HG03103 (cell line): ENCODE measurements at regions not wholly inside any gene's neighbourhood (a gene's known extent, or its start where the extent isn't known, plus 50 kb on each side); places are given as distances from the start of the nearest gene placed in this dataset.
"Not testable (repeated sequence)": the region's sequence is repeated elsewhere in the genome, so short reads cannot be mapped to it uniquely, and the experiment has no call there.

Experiments
- ATAC-seq: cut with Tn5 transposase; IDR thresholded peaks from one replicate; pipeline ENCODE4 v1.9.1; 2021; ENCODE audit warnings: low read depth; ENCODE audit not compliant: unreplicated experiment

DNA sequence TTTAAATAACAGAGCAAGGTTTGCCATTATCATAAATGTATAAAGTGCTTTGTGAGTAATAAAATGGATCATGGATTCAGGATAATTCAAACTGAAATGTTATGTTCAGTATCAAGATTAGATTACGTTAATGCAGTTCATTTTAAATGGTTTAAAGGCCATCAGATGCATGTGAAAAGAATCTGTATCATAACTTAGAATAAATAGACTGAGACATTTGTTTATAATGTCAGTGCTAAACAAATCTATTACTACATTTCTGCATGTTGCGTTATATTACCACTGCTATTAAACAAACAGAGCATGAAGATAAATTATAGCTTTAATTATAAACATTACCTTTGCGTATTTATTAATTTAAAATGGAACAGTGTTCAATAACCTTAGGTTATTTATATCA is 160.2 kb downstream of the TOX3 start:
- no peak for ATAC-seq

- ATAC-seq, result no peak
Measured at GRCh38 chr16:52384378-52384777, 162.6 kb downstream of the TOX3 start.

- ATAC-seq, result no peak
Measured at GRCh38 chr16:52383640-52384292, 163.2 kb downstream of the TOX3 start.

- no peak for ATAC-seq
Measured at GRCh38 chr16:52383119-52383518, 163.8 kb downstream of the TOX3 start.

DNA sequence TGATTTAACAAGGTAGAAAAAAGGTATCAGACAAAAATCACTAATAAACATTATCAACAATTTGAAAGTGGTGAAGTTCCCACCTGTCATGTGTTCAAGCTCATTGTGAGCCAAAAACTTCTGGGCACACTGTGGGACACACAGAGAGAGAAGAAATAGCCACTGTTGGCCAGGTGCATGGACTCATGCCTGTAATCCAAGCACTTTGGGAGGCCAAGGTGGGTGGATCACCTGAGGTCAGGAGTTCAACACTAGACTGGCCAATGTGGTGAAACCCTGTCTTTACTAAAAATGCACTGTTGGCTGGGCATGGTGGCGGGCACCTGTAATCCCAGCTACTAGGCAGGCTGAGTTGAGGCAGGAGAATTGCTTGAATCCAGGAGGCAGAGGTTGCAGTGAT is 167.4 kb downstream of the TOX3 start:
- ATAC-seq, result no peak

DNA sequence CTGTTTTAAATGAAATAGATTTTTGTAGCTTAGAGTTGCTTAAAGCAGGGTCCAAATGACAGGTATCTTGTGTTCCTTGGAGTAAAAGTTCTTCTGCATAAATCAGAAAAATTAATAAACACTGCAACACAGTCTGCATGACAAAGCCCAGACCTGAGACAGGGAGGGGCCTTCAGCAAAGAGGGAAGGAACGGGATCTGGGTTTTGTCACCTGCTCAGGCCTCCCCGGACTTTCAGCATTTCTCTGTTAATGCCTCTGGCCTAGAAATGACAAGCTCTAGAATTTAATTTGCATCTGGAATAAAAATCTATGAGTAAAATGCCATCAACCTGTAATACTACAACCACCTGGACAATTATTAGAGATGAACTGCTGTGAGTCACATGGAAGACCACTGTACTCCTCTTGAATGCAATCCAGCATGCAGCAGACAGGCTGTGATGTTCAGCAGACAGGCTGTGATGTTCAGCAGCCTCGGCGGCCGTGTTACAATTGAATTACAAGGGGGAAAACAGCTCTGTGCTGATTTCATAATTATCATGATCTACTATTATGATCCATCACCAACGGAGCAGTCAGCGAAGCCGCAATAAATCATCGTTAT is 170.2 kb downstream of the TOX3 start:
- ATAC-seq, result no peak

DNA sequence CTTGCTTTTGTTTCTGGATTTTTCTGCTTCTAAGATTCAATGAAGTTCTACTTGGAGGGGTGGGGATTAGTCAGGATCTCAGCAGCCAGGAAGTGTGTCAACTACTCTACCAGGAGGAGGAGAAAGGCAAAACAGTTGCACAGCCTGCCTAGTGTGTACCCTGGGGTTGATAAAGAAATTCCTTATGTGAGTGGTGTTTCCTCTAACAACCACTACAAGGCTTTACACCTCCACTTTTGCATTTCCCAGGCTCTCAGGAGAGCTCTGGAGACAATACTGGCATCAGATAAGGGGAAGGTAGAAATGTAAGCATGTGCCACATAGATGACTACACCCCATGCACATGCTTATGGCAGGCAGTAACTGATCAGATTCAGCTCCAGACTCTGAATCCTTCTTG is 174.6 kb downstream of the TOX3 start:
- no peak for ATAC-seq

DNA sequence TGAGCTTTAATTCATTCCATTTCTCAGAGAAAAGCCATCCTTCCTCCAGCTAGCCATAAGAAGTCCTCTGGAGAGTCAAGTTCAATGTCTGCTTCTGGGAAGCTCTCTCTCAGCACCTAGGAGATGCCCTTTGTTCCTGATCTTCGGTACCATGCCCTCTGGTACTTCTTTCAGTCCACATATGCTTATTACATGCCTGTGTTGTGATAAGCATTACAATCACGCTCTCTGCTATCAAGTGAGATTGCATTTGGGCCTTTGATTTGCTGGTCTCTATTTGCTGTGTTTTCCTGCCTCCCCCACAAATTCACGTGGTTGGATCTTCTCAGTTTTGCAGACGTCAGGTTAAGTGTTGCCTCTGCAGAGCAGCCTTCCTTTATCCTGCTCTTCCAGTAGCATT is 178.1 kb downstream of the TOX3 start:
- no peak for ATAC-seq

- ATAC-seq, result no peak
Measured at GRCh38 chr16:52367821-52368220, 179.1 kb downstream of the TOX3 start.

DNA sequence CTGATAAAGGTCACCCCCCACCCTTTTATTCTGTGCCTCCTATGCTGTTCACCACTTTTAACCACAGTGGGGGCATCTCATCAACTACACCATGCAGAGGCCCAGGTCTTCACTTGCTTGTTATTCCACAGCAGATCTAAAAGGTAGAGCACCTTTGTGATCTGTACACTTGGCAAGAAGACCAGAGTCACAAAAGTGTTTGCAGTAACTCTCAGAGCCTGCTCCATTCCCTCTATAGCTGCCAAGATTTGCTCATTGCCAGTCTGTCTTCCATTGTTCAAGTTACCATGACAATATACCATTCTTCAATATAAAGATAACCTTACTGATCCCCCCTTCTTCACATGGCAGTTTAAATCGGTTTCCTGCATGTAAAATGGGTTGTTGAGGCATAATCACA is 180.0 kb downstream of the TOX3 start:
- ATAC-seq, result no peak

DNA sequence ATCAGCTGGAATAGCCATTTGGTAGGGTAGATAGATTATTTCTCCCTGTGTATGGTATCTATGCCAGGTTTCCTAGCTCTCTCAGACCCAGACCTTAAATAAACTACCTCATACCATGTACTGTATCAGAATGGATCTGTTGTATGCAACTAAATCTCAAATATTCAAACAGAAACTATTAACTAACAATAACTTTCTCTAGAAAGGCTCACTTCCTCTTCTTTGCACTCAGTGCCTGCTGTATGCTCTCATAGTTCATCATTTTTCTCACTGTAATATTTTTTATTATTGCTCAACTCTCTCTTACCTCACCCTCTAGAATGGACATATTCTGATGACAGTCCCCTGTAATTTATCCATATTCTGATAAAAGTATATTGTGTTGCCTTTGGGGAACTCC is 182.4 kb downstream of the TOX3 start:
- ATAC-seq, result no peak

DNA sequence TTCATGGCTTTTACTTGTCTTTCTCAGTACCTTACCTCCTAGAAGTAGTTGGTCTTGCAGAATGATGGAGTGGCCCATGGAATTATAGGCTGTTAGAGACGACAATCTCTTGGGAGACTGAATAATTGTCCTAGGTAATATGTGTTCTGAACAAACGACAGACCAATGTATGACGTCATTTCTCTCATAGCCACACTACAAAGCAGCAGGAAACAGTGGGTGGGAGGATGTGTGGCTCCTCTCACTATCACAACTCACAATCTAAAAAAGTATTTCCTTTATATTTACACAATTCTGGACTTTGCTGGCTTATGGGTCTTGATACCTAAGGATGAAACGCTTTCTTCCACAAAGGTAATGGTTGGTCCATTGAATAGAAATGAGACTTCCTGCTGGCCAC is 183.9 kb downstream of the TOX3 start:
- no peak for ATAC-seq

GRCh38 chr16:52357711-52358110 is 189.2 kb downstream of the TOX3 start:
- ATAC-seq, result no peak

DNA sequence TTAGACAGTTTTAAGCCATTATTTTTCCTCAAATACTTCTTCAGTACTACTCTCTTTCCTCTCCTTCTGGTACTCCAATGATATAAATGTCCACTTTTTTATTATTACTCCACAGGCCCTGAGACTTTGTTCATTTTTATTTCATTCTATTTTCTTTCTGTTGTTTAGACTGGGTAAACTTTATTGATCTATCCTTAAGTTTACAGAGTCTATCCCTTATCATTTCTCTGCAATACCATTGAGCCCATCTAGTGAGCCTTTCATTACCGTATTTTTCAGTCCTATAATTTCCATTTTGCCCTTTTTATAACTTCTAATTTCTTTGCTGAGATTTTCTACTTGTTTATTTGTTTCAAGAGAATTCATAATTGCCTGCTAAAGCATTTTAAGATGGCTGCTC is 193.7 kb downstream of the TOX3 start:
- ATAC-seq, result no peak

DNA sequence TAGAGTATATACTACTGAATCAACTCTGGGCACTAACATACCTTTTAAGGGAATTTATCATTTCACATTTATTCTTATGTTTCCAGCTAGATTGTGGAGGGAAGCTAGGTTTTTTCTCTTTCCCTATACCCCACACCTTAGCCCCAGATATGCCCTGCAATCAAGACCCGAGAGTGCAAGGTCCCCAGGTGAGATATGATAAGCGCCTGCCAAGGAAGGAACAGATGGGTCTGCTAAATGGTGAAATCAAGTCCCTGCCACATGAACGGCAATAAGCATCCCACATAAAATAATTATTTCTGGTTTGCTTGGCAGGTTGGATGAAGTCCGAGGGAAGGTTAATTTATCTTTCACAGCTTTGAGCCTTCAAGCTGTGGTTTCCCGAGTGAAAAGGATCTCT is 195.5 kb downstream of the TOX3 start:
- no peak for ATAC-seq

GRCh38 chr16:52350031-52350642 is 196.8 kb downstream of the TOX3 start:
- ATAC-seq, result no peak

DNA sequence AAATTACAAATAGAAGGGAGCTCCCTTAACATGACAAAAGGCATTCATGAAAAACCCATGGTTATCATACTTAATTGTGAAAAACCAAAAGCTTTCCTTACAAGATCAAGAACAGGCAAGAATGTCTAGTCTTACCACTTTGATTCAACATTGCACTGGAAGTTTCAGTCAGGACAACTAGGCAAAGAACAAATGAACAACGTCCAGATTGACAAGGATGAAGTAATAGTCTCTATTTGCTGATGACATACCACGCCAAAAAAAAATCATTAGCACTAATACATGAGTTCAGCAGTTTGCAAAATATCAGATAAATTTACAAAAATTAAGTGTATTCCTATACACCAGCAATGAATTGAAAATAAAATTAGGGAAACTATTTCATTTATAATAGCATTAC is 200.2 kb downstream of the TOX3 start:
- ATAC-seq, result no peak

DNA sequence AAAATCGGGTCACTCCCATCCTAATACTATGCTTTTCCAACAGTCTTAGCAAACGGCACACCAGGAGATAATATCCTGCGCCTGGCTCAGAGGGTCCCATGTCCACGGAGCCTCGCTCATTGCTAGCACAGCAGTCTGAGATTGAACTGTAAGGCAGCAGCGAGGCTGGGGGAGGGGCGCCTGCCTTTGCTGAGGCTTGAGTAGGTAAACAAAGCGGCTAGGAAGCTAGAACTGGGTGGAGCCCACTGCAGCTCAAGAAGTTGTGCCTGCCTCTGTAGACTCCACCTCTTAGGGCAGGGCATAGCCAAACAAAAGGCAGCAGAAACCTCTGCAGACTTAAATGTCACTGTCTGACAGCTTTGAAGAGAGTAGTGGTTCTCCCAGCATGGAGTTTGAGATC is 213.3 kb downstream of the TOX3 start:
- not testable (repeated sequence) for ATAC-seq

DNA sequence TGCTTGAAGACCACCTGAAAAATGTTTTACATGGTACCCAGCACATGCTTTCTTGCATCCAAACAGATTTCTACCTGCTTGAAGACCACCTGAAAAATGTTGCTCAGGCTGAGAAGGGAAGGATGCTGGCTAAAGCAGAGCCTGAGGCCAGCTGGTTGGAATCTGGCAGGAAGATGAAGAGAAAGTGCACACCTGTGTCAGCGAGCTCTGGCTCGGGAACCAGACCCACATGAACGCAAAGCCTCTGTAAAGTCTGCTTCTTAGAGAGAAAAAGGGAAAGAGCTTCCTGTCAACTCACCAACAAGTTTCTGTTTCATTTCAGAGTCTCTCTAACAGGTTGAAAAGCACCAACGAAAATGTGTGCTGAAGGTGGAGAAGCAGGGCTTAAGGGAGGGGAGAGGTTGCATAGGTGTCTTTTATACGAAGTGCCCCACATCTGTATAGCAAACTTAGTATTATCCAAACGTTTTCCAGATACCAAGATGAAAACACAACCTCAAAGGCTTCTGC is 226.0 kb downstream of the TOX3 start:
- no peak for ATAC-seq

GRCh38 chr16:52318302-52319009 is 228.5 kb downstream of the TOX3 start:
- ATAC-seq, result no peak

GRCh38 chr16:52316241-52316640 is 230.7 kb downstream of the TOX3 start:
- no peak for ATAC-seq
